Calu3 (cell line): ENCODE measurements at regions not wholly inside any gene's neighbourhood (a gene's known extent, or its start where the extent isn't known, plus 50 kb on each side); places are given as distances from the start of the nearest gene placed in this dataset.

Experiments used
- BruUV-seq: library from RNA; stranded (reverse); fragments of 400-500 nt; replicated peaks from 2 replicates; lab custom pipeline; 2021; lab: Mats Ljungman, UMichigan
- CTCF ChIA-PET: fragments of 300-600 bp; sonication (Branson Sonifier 250); formaldehyde crosslinking; loops from one replicate; lab custom pipeline; 2022; ENCODE audit warnings: antibody characterized with exemption; lab: Charles Lee
- DNase-seq: peaks from one replicate; pipeline ENCODE4 v3.0.0; 2022
- H3K27ac Mint-ChIP-seq: one replicate; pipeline ENCODE4 v1.8.0; 2022; ENCODE audit warnings: mixed read lengths; ENCODE audit not compliant: unreplicated experiment
- H3K27me3 Mint-ChIP-seq: one replicate; pipeline ENCODE4 v1.8.0; 2022; ENCODE audit warnings: mixed read lengths; ENCODE audit not compliant: unreplicated experiment
- H3K36me3 Mint-ChIP-seq: one replicate; pipeline ENCODE4 v1.8.0; 2022; ENCODE audit warnings: mild to moderate bottlenecking, moderate library complexity, mixed read lengths; ENCODE audit not compliant: insufficient read depth, unreplicated experiment
- H3K4me1 Mint-ChIP-seq: one replicate; pipeline ENCODE4 v1.8.0; 2022; ENCODE audit warnings: mild to moderate bottlenecking, low read depth, mixed read lengths; ENCODE audit not compliant: unreplicated experiment
- H3K4me3 Mint-ChIP-seq: one replicate; pipeline ENCODE4 v1.8.0; 2022; ENCODE audit warnings: mild to moderate bottlenecking, low read depth, moderate library complexity, mixed read lengths; ENCODE audit not compliant: unreplicated experiment
- H3K9me3 Mint-ChIP-seq: one replicate; pipeline ENCODE4 v1.8.0; 2022; ENCODE audit warnings: low read depth, mixed read lengths; ENCODE audit not compliant: unreplicated experiment
- intact Hi-C: fragments of 100-400 bp; cut with micrococcal nuclease; formaldehyde crosslinking; loops from one replicate; pipeline ENCODE4 v1.10.0; 2022; ENCODE audit not compliant: unreplicated experiment
- TF ChIP-seq, protein P1 (sequence below): fragments of 200-600 bp; IDR thresholded peaks from one replicate; pipeline ENCODE4 v1.8.0; 2022; ENCODE audit warnings: antibody characterized with exemption; ENCODE audit not compliant: unreplicated experiment

- no peak overlapping the region for H3K4me3 Mint-ChIP-seq
- CTCF ChIA-PET = no interaction called here
- no peaks in the 10 kb centered on the region for H3K4me1 Mint-ChIP-seq
- no peak overlapping the region for H3K27ac Mint-ChIP-seq
- no TSS peak for BruUV-seq
- DNase-seq = no peak
- intact Hi-C loops = no loop called here
- no peaks in the 10 kb centered on the region for H3K36me3 Mint-ChIP-seq
- TF ChIP-seq, protein P1, sequence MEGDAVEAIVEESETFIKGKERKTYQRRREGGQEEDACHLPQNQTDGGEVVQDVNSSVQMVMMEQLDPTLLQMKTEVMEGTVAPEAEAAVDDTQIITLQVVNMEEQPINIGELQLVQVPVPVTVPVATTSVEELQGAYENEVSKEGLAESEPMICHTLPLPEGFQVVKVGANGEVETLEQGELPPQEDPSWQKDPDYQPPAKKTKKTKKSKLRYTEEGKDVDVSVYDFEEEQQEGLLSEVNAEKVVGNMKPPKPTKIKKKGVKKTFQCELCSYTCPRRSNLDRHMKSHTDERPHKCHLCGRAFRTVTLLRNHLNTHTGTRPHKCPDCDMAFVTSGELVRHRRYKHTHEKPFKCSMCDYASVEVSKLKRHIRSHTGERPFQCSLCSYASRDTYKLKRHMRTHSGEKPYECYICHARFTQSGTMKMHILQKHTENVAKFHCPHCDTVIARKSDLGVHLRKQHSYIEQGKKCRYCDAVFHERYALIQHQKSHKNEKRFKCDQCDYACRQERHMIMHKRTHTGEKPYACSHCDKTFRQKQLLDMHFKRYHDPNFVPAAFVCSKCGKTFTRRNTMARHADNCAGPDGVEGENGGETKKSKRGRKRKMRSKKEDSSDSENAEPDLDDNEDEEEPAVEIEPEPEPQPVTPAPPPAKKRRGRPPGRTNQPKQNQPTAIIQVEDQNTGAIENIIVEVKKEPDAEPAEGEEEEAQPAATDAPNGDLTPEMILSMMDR = no peak
- peaks cover 17% of the 10 kb centered on the region for H3K9me3 Mint-ChIP-seq
- H3K27me3 Mint-ChIP-seq = no peaks in the 10 kb centered on the region
Measured at GRCh38 chr16:64453646-64454045, 668.2 kb downstream of the CDH11 start.

DNA sequence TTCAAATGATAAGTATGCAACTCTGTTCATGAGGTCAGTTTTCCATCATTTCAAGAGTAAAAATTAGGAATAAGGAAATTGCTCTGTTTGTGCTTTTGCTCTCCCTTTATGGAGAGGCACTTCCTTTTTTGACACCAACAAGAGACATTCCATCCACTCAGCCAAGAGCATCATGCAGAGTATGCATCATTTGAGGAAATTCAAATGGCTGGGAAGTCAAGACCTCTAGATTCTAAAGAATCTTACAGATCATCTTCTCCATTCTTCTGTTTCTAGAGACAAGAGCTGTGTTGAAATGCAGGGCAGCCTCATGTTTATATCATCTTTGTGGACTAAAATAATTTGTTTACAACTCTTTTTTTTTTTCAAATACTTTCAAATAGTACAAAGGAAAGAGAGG is 669.4 kb downstream of the CDH11 start:
- no peaks in the 10 kb centered on the region for H3K4me1 Mint-ChIP-seq
- intact Hi-C loops = no loop called here
- CTCF ChIA-PET = no interaction called here

GRCh38 chr16:64450177-64450576 is 671.7 kb downstream of the CDH11 start:
- H3K9me3 Mint-ChIP-seq = peaks cover 14% of the 10 kb centered on the region
- DNase-seq = no peak
- intact Hi-C loops = no loop called here
- no peaks in the 10 kb centered on the region for H3K36me3 Mint-ChIP-seq
- no peak overlapping the region for H3K4me3 Mint-ChIP-seq
- no peaks in the 10 kb centered on the region for H3K27me3 Mint-ChIP-seq
- no peak overlapping the region for H3K27ac Mint-ChIP-seq
- no TSS peak for BruUV-seq
- no peaks in the 10 kb centered on the region for H3K4me1 Mint-ChIP-seq
- CTCF ChIA-PET = no interaction called here
- TF ChIP-seq, protein P1 = no peak

More for the DNA sequence above, 669.4 kb downstream of the CDH11 start:
- no TSS peak for BruUV-seq
- no peak for DNase-seq
- TF ChIP-seq, protein P1 = no peak
- Mint-ChIP-seq H3K27ac (no peak overlapping the region), H3K36me3 (no peaks in the 10 kb centered on the region), H3K4me3 (no peak overlapping the region), H3K9me3 (peaks cover 16% of the 10 kb centered on the region), H3K27me3 (no peaks in the 10 kb centered on the region)

DNA sequence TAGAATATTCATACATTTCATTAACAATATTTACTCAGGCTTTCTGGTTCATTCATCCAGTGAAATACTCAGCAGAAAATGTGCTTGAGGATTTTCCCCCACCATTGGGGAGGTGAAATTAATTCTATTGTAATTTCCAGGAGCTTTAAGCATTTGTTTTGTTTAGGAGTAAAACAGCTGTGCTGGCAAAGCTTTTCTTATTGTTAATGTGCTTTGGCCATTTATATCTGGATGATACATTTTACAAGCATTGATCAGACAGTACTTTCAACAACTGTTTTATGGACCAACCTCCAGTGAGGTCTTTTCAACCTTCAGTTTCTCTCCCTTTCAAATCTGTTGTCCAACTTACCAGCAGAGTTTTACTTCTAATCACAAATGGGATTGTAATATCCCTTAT is 672.4 kb downstream of the CDH11 start:
- no peak for DNase-seq
- Mint-ChIP-seq H3K9me3 (peaks cover 11% of the 10 kb centered on the region), H3K36me3 (no peaks in the 10 kb centered on the region), H3K27me3 (no peaks in the 10 kb centered on the region), H3K27ac (no peak overlapping the region), H3K4me1 (no peaks in the 10 kb centered on the region), H3K4me3 (no peak overlapping the region)
- TF ChIP-seq, protein P1 = no peak
- CTCF ChIA-PET = no interaction called here
- intact Hi-C loops = no loop called here
- BruUV-seq = no TSS peak
